Fibroblast of skin of right biceps (primary cell): ENCODE measurements at regions not wholly inside any gene's neighbourhood (a gene's known extent, or its start where the extent isn't known, plus 50 kb on each side); places are given as distances from the start of the nearest gene placed in this dataset.
"Not testable (repeated sequence)": the region's sequence is repeated elsewhere in the genome, so short reads cannot be mapped to it uniquely, and the experiment has no call there.

Experiments
- DNase-seq: peaks from one replicate; pipeline ENCODE4 v3.0.0-alpha.2; 2013

DNA sequence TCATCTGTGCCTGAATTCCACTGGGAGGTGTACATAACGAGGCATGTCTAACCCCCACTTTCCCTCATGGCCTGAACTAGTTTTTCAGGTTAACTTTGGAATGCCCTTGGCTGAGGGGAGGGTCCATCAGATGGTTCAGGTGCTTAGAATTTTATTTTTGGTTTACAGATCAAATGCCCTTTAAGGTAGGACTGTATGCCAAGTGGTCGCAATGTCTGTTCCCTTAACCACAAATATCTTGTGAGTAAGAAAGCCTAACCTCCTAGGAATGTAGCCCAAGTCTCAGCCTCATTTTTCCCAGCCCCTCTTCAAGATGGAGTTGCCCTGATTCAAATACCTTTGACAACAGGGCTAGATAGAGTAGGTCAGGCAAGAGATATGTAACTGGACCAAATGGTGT is 78.4 kb downstream of the RNASET2 start:
- peak; percentile 37 for DNase-seq

DNA sequence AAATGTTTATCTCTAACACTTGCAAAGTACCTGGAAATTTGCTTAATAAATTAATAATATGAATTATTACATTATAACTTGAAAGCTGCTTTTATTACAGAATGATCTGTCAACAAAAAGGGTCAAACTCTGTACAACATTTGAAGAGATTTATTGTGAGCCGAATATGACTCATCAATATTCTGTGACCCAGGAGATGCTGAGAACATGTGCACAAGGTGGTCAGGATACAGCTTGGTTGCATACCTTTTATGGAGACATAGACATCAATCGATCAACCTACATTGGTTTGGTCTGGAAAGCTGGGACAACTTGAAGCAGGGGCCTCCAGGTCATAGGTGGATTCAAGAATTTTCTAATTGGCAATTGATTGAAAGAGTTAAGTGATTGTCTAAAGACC is 79.0 kb downstream of the RNASET2 start:
- DNase-seq, result no peak

DNA sequence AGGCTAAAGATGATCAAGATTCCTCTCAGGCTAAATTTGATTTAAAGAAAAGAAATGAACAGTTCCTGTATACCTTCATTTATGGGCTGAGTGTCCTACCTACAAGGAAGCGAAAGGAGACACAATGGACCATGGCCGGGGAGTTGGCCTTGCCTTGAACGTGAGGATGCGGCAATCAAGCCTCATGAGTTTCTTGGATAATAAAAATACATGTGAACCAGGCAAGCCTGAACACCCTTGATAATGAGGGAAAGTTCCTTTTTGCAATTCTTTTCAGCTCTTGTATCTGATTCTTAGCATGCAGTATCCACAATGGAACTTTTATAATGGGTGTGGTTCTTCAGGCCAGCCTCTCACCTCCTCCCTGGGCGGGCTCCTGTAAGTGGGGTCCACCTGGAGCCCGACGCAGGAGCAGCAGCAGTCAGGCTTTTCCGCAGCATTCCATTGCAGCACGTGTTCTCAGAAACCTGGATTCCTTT is 83.8 kb downstream of the RNASET2 start:
- no peak for DNase-seq

DNA sequence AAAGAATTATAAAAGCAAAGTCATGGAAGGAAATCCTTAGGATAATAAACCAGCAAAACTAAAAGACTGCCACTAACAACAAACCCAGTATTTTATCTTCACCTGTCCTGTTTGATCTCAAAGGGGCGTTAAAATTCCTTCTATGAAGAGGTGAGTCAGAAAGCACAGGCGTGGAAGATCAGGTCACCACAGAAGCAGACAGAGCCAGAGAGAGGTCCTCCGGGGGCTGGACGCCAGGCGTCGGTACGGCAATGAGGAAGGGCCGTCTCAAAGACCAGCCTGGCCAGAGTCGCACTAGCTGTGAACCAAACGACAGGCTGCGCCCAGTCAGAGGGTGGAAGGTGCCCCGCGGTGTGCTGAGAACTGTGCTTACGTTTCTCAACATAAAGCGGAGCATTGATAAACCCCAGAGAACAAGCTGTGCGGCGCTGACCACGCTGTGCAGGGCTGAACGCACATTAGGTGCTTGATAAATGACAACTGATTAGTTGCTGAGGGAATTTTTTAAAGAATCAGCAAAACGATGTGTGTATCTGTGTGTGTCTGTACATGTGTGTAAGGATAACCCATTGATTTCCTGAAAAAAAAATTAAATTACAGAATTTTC is 85.6 kb downstream of the RNASET2 start:
- no peak for DNase-seq

DNA sequence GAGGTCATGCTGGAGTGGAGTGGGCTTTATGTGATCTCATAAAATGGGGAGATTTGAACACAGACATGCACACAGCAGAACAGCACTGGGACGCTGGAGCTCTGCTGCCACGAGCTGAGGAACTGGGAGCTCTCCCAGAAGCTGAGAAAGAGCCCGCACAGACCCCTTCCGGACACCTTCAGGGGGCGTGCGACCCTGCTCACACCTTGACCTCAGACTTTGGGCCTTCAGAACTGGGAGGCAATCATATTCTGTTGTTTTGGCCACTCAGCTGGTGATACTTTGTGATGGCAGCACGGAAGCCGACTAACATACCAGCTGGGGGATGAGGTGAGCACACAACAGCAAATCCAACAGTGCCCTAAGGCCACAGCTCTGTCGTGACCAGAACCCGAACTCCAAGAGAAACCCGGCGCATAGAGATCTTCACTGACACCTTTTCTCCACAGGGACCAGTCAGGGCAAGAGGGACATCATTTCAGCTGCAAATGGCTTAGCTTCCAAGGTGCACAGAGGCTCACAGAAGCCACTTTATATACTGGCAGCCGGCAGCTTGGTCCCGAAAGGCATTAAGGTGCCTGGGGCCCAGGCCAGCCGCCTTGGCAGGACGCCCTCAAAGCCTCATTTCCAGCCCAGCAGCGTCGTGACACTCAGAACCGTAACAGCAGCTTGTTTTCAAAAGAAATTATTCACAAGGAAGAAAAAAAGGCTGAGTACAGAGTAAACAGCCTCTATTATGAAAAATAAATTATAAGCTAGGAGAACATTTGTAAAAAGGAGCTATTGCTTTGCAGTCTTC is 89.3 kb downstream of the RNASET2 start:
- no peak for DNase-seq

DNA sequence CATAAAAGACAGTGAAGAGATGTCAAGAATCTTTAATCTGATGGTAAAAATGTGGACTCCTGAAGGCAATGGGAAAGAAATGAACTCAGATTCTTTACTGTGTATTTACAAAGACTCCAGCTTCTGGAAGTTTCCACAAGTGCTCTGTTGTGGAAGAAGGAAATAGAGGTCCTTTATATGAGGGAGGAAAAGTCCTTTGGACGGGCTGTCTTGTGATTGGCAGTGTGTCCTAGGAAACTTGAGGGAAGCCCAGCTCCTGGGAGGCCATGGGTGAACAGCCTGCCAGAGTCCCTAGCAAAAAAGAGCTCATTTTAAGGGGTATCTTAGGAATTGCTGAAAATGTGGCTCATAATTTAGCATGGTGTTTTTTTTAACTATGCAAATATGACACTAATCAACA is 92.0 kb downstream of the RNASET2 start:
- no peak for DNase-seq

DNA sequence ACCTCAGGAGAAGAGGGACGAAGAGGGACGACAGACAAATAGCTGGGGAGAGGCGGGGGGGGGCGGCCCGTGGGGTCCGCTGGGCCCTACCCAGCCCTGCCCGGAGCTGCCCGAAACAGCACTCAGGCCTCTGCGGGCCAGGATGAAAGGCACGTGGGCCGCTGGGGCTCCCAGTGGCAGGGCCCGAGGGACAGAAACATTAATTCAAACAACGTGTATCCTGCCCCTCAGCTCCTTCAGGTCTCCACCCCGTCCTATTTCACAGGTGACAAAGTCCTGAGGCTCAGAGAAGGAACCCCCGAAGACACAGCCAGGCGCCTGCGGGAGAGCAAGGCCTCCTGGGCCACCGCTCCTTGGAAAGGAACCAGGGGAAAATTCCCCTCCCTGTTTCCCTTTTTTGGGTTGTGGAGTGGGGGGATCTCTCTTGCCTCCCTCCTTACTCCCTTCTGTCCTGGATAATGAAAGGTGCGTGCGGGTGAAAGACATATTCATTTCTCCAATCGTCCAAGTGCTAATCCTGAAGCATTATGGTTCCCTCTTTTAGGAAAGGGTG is 93.3 kb downstream of the RNASET2 start:
- DNase-seq, result no peak

DNA sequence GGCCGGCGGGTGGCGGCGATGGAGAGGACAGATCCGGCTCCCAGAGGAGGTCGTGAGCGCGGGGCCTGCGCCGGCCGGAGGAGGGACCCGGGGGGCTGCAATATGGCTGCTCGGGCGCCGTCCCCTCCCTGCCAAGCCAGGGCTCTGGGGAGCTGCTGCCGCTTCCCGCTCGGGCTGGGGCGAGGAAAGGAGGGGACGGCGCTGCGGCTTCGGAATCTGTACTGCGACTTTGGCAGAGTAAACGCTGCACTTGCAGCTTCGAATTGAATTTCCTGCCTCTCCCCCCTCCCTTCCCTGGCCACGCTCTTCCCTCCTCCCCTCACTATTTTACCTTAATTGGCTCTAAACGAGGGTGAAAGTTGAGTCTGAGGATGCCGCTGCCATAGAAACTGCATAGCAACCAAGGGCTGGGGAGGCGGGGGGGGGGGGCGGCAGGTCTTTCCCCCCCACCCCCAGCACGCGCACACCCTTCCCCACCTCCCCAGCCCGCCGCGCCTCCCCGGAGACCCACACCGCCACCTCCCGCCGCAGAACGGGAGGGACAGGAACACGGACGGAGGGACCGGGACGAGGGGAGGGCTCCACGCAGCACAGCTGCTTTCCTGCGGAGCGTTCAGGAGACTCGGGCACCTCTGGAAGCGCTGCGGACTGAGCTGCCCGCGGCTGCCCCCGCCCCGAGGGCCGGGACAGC is 93.9 kb downstream of the RNASET2 start:
- peak; percentile 4 for DNase-seq

DNA sequence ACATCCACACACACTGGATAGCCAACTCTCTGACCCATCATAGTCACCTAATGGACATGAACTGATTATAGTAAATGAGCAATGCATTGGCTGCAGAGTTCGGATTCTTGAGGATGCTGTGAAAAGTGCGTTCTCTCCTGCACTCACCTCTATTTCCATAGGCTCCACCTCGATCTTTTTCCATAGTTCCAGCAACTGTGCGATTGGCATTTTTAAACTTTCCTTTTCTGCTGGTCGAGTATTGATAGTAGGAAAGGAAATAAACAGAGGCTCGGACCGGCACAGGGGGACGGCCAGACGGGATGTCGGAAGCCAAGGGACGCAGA is 94.4 kb downstream of the RNASET2 start:
- DNase-seq, result no peak

DNA sequence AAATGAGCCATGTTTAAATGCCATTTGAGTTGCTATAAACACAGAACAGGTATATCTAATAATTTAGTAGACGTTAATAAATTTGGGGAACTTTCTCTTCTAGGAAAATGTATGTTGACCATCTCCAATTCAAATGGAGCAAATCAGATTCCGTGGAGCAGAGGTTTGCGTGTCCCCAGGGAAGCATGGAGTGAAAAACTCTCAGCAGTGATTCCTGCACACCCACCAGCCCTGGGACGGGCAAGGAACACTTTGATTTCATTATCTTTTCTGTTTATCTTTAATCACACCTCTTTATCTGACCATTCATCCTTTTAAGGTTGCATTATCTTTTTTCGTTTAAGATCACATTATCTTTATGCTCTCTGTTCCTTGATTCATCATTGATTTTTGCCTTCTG is 95.0 kb downstream of the RNASET2 start:
- no peak for DNase-seq

DNA sequence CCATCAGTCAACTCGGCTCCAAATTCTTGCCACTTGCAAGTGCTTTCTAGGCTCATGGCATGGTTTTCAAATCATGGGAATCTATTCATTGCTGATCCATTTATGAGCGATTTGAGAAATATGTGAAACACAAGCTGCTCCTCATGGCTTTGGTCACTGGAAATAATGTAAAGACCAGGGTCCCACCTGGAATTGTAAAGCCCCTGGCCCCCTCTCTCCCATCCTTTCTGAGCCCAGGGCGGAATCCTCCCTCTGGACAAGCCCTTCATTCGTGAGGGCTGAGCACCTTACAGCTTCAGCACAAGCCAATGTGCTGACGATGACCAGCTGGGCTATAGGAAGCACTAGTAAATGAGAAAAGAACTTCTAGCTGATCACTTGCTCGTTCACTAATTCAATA is 96.0 kb downstream of the RNASET2 start:
- no peak for DNase-seq

DNA sequence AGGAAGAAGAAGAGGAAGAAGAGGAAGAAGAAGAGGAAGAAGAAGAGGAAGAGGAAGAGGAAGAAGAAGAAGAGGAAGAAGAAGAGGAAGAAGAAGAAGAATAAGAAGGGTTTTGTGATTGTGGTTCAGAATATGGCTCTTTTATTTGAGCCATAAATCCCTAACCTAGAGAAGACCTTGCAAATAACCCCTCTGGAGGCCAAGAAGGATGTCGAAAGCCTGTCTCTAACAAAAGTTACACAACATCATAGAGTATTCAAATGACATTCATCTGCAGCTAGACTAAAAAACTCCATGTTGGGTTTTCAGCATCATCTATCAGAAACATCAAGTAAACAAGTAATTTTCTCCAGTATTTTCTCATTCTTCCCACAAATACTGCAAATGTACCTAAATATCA is 100.9 kb downstream of the RNASET2 start:
- no peak for DNase-seq

DNA sequence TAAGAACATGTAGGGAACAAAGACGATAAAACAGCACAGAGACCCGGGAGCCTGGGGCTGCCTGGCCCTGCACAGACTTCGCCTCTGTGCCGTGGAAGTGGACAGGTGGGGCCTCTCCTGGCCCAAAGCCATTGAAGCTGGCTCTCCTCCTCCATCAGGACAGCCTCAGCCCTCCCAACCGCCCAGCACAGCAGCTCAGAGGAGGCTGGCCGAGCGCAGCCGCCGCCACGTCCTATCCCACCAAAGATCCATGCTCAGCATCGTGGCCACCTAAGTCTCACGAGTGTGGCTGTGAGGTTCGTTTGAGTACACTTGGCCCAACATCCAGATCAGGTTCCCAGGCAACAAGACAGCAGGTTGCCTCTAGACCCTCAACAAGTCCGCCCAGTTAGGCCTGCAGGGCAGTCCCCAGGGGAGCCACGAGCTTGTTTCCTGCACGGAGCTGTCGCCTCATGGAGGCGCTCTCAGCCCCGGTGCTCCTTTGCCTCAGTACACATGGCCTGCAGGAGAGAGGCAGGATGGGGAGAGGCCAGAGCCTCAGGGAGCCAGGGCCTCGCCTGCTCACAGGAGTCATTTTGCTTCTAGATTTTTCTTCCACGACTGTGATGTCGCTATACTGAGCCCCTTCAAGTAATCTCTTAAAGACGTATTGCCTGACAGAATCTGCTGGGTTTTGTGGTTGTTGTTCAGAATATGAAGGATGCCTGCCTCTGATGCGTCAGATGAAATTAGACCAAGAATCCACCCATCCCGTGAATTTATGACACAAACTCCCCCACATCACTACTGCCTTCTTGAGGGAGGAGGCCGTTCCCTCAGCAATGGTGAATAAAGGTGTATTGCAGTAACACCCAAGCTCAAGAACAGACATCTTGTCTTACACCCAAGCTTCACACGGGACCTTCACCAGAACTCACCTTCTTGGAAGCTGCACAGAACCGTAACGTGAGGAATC is 102.7 kb downstream of the RNASET2 start:
- DNase-seq, result no peak

DNA sequence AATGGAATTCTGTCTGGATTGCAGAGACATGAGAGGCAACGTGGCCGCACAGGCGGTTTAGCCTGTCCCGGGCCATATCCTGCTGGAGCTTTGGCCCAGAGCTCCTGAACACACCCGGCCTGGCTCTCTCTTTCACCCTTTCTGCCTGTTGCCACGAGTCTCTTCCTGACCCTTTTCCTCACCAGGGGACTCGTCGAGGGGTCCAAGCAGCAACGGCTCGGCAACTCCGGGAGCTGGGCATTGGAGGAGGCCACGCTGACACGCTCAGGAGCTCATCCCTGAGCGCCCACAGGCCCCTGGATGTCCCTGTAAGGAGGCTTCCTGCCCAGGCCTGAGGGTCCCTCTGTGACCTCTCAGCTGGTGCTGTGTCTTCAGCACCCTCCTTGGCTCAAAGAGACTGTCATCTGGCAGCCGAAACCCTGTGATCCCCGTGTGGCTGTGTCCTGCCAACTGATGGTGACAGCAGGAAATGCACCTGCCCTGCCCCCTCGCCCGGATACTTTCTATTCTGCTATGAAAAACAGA is 103.8 kb downstream of the RNASET2 start:
- no peak for DNase-seq

DNA sequence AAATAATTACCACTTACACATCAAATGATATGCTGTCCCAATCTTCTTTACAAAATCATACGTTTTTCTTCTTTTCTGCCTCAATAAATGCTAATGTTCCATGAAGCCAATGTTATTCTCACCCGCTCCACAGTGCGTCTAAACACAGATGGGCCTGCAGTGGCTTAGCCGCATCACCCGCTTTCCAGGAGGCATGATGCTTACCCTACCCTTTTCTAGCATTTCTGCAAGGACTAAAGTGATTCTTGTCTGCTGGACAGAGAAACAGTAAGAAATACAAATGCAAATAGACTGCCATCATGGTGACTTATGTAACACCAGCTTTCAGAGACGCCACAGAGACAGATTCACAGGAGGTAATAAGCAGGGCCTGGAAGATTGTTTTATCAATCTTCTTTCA is 104.4 kb downstream of the RNASET2 start:
- no peak for DNase-seq

DNA sequence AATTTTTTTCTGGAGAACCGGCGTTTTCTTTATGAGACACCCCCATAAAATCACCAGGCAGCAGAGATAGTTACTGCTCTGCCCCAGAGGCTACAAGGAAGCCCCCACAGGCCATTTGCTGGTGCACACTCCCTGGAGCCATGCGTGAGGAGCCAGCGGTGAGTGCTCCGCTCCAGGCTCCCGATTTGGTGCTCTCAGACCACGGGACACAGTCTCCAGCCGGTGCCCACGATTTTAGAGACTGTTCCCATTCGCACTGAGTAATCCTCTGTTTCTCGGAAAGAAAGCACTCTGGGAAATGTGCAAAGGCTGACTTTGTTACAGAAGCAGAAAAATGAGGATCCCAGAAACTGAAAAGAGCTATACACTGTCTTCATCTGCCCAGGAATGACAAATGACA is 104.9 kb downstream of the RNASET2 start:
- no peak for DNase-seq

DNA sequence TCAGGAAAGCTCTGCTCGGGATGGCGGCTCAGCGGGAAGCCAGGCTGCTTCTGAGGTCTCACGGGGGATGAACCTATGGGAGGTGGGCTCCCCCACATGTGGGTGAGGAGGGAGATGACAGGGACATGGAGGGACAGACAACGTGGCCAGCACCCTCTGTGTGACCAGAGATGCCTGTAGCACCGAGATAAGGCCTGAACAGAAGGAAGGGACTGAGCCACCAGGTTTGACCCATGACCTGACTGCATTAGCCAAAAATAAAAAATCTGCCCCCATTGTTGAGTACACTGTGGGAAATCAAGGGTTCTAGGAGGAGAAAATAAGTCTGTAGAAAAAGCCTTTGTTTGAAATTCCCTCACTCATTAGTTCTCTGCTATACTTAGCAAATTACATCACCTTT is 105.7 kb downstream of the RNASET2 start:
- DNase-seq, result no peak

DNA sequence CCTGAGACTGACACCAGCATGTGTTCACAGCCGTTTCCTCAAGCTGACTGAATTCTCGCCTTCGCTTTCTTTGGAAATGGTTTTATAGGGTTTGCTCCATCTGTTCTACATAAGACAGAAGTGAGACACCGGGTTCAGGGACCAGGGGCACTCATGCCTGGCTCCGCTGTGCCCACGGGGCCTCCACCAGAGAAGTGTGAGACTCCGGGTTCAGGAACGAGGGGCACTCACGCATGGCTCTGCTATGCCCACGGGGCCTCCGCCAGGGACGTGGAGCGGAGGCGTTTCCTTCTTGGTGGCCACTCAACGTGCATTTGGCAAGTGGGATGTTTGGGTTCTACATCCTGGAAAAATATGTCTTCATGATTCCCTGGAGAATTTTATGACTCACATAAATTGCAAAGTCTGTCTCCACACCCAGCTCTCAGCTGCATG is 106.6 kb downstream of the RNASET2 start:
- peak; percentile 4 for DNase-seq

DNA sequence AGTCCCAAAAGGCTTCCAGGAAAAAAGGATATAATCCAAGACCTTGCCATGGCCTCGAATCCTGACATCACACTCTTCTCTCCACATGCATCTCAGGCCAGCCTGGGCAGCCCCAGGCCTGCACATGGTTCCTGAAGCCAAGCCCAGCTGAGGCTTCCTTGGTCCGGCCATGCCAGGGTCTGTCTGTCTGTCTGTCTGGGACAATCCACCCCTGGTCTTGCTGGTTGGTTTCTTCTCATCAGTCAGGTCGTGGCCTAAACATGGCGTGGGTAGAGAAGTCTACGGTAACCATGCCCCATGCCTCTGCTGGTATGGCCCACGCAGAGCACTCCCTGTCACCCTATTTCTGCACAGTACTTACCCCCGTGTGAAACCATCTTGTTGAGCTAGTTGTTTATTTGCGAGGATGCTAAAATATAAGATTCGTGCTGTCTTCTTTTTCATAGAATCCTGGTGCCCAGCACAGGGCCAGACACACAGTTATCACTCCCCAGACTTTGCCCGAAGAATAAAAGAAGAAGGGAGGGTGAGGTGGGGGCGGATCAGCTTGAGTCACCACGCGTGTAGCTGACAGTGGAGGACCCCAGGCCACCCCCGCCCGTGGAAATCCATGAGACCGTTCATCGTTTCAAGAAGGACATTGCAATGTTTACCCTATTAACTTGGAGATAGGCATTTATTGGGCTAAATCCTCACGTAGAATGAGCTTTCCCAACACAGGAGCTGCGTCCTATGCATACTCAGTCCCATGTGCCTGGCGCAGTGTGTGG is 107.2 kb downstream of the RNASET2 start:
- no peak for DNase-seq

DNA sequence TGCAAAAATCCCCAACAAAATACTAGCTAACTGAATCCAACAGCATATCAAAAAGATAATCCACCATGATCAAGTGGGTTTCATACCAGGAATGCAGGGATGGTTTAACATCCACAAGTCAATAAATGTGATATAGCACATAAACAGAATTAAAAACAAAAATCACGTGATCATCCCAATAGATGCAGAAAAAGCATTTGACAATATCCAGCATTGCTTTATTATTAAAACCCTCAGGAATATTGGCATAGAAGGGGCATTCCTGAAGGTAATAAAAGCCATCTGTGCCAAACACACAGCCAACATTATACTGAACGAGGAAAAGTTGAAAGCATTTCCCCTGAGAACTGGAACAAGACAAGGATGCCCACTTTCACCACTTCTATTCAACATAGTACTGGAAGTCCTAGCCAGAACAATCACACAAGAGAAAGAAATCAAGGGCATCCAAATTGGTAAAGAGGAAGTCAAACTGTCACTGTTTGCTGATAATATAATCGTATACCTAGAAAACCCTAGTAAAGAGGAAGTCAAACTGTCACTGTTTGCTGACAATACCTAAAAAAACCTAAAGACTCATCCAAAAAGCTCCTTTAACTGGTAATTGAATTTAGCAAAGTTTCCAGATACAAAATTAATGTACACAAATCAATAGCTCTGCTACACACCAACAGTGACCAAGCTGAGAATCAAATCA is 109.8 kb downstream of the RNASET2 start:
- DNase-seq, result not testable (repeated sequence)

DNA sequence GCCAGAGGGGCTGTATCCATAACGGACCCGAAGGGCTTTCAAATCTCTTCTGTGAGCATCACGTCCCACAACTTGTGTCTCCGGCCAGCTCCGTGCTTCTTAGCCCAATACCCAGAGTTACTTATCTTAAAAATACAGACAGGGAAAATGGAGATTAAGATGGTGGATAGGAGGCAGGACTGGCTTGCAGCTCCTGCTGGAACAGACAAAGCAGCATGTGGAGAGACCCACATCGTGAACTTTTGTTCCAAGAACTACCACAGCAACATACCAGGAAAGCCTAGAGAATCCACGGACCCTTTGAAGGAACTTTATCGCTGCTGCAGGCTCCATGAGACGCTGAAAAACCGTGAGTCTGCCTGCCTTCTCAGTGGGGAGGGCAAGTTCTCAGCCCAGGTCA is 113.7 kb downstream of the RNASET2 start:
- DNase-seq, result no peak
